ENCODE measurements at regions not wholly inside any gene's neighbourhood (a gene's known extent, or its start where the extent isn't known, plus 50 kb on each side); places are given as distances from the start of the nearest gene placed in this dataset.
"Not testable (repeated sequence)": the region's sequence is repeated elsewhere in the genome, so short reads cannot be mapped to it uniquely, and the experiment has no call there.

DNA sequence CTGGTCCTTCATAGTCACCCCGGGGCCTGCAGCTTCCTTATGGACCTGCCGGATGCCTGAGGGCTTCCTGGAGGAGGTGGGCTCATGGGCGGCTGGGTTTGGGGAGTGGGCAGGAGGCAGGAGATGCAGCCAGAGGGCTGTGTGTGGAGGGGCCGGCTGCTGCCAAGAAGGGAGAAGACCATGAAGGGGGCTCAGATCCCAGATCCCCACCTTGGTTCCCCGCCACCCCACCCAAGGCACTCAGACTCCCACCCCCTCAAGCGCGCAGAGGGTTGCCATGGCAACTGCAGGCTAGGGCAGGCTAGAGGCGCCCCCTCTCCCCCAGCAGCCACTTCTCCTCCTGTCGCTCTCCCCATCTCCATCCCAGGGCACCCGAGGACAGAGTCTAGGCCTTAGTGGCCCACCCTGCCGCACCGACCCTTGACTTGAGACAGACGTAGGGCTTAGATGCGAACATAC lies 104.5 kb downstream of the CRLF3 start:
- Histone ChIP-seq H3K9me3 (no peaks in the 10 kb centered on the region), H3K27me3 (no peaks in the 10 kb centered on the region), H3K27ac (no peak overlapping the region), H3K4me3 (no peak overlapping the region), H3K4me1 (no peaks in the 10 kb centered on the region), H3K36me3 (ENCODE audit: low read depth, missing control alignments) (no peaks in the 10 kb centered on the region)
- intact Hi-C loops (cut with DNase I; ENCODE audit: low total_unique reads): no loop called here
- DNase-seq: peak; percentile 13
- WGBS, 2 donors: 84 to 95% methylated on average over 7 to 14 of the region's 14 CpGs
- TF ChIP-seq, protein P1, sequence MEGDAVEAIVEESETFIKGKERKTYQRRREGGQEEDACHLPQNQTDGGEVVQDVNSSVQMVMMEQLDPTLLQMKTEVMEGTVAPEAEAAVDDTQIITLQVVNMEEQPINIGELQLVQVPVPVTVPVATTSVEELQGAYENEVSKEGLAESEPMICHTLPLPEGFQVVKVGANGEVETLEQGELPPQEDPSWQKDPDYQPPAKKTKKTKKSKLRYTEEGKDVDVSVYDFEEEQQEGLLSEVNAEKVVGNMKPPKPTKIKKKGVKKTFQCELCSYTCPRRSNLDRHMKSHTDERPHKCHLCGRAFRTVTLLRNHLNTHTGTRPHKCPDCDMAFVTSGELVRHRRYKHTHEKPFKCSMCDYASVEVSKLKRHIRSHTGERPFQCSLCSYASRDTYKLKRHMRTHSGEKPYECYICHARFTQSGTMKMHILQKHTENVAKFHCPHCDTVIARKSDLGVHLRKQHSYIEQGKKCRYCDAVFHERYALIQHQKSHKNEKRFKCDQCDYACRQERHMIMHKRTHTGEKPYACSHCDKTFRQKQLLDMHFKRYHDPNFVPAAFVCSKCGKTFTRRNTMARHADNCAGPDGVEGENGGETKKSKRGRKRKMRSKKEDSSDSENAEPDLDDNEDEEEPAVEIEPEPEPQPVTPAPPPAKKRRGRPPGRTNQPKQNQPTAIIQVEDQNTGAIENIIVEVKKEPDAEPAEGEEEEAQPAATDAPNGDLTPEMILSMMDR (IDR thresholded peaks at IDR 0.05): no peak
- TF ChIP-seq POLR2A (IDR thresholded peaks at IDR 0.05): no peak

DNA sequence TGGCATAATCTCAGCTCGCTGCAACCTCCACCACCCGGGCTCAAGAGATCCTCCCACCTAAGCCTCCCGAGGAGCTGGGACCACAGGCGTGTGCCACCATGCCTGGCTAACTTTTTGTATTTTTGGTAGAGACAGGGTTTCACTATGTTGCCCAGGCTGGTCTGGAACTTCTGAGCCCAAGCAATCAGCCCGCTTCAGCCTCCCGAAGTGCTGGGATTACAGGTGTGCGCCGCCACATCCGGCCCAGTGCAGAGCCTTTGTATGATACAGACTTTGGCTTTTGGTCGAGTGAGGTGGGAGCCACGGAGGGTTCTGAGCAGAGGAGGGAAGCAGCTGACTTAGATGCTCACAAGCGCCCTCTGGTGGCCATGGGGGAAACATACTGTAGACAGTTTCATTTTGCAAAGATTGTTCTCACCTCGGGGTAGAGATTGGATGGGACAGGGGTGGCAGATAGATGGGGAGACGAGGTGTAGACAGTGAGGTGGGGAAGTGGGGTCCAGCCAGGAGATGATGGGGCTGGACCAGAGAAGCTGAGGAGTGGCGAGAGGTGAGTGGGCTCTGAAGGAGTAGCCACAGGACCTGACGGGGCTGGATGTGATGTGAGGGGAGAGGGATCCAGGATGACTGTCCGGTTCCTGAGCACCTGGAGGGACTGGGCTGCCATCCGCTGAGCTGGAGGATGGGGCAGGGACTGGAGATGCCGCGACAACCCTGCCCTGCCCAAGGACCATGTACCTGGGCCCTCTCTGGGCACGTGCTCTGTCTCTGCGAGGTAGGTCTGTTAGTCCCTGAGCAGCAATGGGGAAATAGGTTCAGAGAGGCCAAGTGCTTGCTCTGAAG lies 105.1 kb downstream of the CRLF3 start:
- H3K27ac ChIP-seq; intact Hi-C loops (cut with DNase I; ENCODE audit: low total_unique reads); H3K9me3 ChIP-seq; H3K4me3 ChIP-seq; H3K4me1 ChIP-seq; H3K27me3 ChIP-seq; H3K36me3 ChIP-seq (ENCODE audit: low read depth, missing control alignments): not testable (repeated sequence)
- TF ChIP-seq, protein P1 (IDR thresholded peaks at IDR 0.05): peak; percentile 34 to 77 (median 69)
- DNase-seq: peak; percentile 73
- 73 to 79% methylated on average over 15 to 22 of the region's 22 CpGs for WGBS, 2 donors

DNA sequence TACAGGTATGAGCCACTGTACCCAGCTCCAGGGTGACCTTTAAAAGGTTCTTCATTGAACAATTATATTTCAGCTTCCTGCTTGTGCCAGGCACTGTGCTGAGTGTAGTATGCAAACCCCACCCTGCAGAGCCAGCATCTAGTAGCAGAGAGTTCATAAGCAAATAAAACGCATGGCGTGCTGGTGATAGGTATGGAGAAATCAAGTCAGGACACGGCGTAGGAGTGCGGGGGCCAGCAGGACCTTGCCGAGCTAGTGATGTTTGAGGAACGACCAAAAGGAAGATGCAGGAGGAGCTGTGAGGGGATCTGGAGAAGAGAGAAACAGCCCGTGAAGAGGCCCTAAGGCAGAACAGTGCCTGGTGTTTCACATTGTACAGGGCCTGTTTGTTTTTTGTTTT lies 105.8 kb downstream of the CRLF3 start:
- H3K9me3 ChIP-seq; H3K4me1 ChIP-seq; H3K4me3 ChIP-seq; H3K27ac ChIP-seq; intact Hi-C loops (cut with DNase I; ENCODE audit: low total_unique reads); H3K36me3 ChIP-seq (ENCODE audit: low read depth, missing control alignments); H3K27me3 ChIP-seq: not testable (repeated sequence)
- whole genome bisulfite sequencing, 2 donors: 91 to 93% methylated on average over 8 of the region's 8 CpGs
- peak; percentile 11 for DNase-seq

DNA sequence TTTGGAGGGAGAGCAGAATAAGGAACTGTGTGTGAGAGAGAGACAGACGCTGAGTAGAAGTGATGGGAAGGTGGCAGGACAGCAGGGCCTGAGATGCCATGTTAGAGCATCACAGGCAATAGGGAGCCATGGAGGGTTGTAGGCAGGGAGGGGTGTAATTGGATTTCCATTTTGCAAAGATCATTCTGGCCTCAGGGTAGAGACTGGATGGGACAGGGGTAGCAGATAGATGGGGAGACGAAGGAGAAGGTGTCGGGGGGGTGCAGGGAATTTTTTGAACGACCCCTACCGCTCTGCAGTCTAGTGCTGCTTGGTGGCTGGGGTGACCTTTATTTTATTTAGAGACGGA lies 106.4 kb downstream of the CRLF3 start:
- H3K4me1 ChIP-seq; H3K27me3 ChIP-seq; H3K27ac ChIP-seq; DNase-seq; H3K36me3 ChIP-seq (ENCODE audit: low read depth, missing control alignments); intact Hi-C loops (cut with DNase I; ENCODE audit: low total_unique reads); H3K4me3 ChIP-seq; H3K9me3 ChIP-seq: not testable (repeated sequence)
- 89 to 90% methylated on average over 5 to 6 of the region's 6 CpGs for WGBS, 2 donors

DNA sequence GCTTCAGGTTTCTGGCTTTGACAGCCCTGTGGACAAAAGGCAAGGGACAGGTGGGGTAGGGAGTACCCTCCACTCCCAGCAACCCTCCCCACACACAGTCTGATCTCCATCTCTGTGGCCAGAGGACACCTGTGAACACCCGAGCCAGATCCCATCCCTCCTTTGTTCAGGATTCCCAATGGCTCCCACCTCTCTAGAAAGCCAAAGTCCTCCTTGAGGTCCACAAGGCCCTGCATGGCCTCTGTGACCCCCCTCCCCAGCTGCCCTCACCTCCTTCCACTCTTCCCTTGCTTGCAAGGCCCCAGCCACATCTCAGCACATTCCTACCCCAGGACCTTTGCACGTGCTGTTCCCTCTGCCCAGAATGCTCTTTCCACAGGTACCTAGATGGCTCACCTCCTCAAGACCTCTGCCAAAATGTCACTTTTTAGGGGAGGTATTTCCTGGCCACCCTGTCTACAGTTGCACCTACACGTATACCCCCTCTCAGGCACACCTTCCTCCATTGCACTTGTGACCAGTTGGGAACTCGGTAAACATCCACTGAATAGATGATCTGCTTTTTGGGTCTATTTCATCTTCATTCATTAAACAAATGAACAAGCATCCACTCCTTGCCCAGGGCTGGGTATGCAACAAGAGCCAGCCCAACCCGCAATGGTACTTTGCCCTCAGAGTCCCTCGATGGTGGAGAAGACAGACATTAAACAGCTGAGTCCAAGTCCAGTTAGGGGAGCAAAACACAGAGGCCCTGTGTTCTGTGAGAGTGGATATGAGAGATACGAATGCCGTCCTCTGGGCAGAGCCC lies 107.0 kb downstream of the CRLF3 start:
- peak; percentile 7 for DNase-seq
- Histone ChIP-seq H3K27ac (no peak overlapping the region), H3K36me3 (ENCODE audit: low read depth, missing control alignments) (no peaks in the 10 kb centered on the region), H3K4me3 (no peak overlapping the region), H3K9me3 (no peaks in the 10 kb centered on the region), H3K27me3 (no peaks in the 10 kb centered on the region), H3K4me1 (no peaks in the 10 kb centered on the region)
- WGBS, 2 donors: 89 to 93% methylated on average over 8 of the region's 8 CpGs
- TF ChIP-seq, protein P1 (IDR thresholded peaks at IDR 0.05): no peak
- TF ChIP-seq POLR2A (IDR thresholded peaks at IDR 0.05): no peak
- intact Hi-C loops (cut with DNase I; ENCODE audit: low total_unique reads): no loop called here

Measured in testis (tissue), 2 donors.